Upper lobe of left lung (tissue), 6 donors: ENCODE measurements at regions not wholly inside any gene's neighbourhood (a gene's known extent, or its start where the extent isn't known, plus 50 kb on each side); places are given as distances from the start of the nearest gene placed in this dataset.

ENCODE experiments used
- ATAC-seq, 2 donors: fragments of 200-7000 bp; cut with Tn5 transposase; one replicate each; pipeline ENCODE4 v1.9.1; 2022; ENCODE audit warnings: mild to moderate bottlenecking in 2 of 2, moderate library complexity in 2 of 2; ENCODE audit not compliant: low FRiP score in 2 of 2
- DNase-seq, 2 donors: peaks; one replicate each; pipeline ENCODE4 v3.0.0-alpha.2; 2019 to 2020
- H3K27ac ChIP-seq, 4 donors: fragments of 200-600 bp; sonication (generic); one replicate each; pipeline ENCODE4 v1.5.1; 2016 to 2019
- H3K27me3 ChIP-seq, 4 donors: fragments of 200-600 bp; sonication (generic); one replicate each; pipeline ENCODE4 v1.5.1; 2017 to 2019
- H3K36me3 ChIP-seq, 4 donors: fragments of 200-600 bp; sonication (generic); one replicate each; pipeline ENCODE4 v1.5.1; 2016 to 2019
- H3K4me1 ChIP-seq, 4 donors: fragments of 200-600 bp; sonication (generic); one replicate each; pipeline ENCODE4 v1.5.1; 2018 to 2019
- H3K4me3 ChIP-seq, 4 donors: fragments of 200-600 bp; sonication (generic); one replicate each; pipeline ENCODE4 v1.5.1; 2017 to 2019; ENCODE audit warnings: mild to moderate bottlenecking in 2 of 4, moderate library complexity in 1 of 4
- H3K9me3 ChIP-seq, 4 donors: fragments of 200-600 bp; sonication (generic); one replicate each; pipeline ENCODE4 v1.5.1; 2018 to 2019
- EP300 ChIP-seq, 4 donors: sonication (generic); formaldehyde crosslinking; IDR thresholded peaks; one replicate each; pipeline ENCODE4 v1.5.1; 2017; ENCODE audit warnings: antibody characterized with exemption in 4 of 4, control low read depth in 2 of 4
- POLR2A ChIP-seq, 4 donors: fragments of 450-650 bp; IDR thresholded peaks; one replicate each; pipeline ENCODE4 v1.5.1; 2016 to 2017; ENCODE audit warnings: antibody characterized with exemption in 4 of 4, mild to moderate bottlenecking in 2 of 4
- POLR2AphosphoS5 ChIP-seq, 2 donors: sonication (generic); formaldehyde crosslinking; IDR thresholded peaks; one replicate each; pipeline ENCODE4 v1.5.1; 2017; ENCODE audit warnings: antibody characterized with exemption in 2 of 2
- WGBS, 2 donors: methylation state at CpG; one replicate each; pipeline ENCODE4 v1.1.5; 2017 to 2018; 5-methylcytosine and 5-hydroxymethylcytosine counted together
- TF ChIP-seq, protein P1 (sequence below), 6 experiments: fragments of 450-650 bp in 4 of 6; fragments of 200-600 bp in 2 of 6; sonication (generic) in 2 of 6; IDR thresholded peaks; one replicate each; pipeline ENCODE4 v1.5.1; 2016 to 2019; ENCODE audit warnings: antibody characterized with exemption in 6 of 6
- donor health status: DM: no; HTN: no; CAD: no; lungs with moderate emphysema.
- donor health status: DM: no; HTN: yes; CAD: no; lungs with severe emphysema.

DNA sequence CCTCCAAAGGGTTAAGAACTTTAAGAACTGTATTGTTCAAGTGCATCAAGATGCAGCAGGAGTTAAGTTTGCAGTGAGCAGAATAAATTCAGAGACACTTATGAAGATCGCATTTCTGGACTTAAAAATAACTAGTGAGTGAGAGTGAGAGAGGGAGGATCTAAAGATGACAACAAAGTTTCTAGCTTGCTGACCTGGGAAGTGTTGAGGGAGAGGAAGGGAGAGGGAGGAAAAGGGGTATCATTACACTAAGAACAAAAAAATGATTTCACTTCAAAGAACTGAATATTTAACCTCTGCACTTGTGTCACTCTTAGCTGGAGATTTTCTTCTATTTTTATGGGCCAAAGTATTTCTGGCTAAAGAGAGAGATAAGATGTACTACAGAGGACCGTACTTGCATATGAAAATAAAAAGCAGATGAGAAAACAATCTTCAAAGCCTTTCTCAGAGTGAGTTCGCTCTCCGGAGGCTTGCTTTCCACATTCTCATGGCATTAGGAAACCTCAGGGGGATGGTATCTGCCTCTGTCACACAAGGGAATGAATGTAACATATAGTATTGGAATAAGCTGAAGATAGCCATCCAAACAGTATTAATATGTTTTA, 91.4 kb upstream of the TJP1 start:
- WGBS, 2 donors, result 47 to 64% methylated on average over 4 of the region's 4 CpGs
- Histone ChIP-seq H3K4me3 (no peak overlapping the region), H3K27me3 (no peaks in the 10 kb centered on the region), H3K27ac (no peak overlapping the region), H3K4me1 (peaks cover 0 to 7% (median 3%) of the 10 kb centered on the region in 4 donors), H3K36me3 (no peaks in the 10 kb centered on the region), H3K9me3 (peaks cover 0 to 9% (median 0%) of the 10 kb centered on the region in 4 donors)
- DNase-seq (no peak), ATAC-seq (no peak)
- no peak for TF ChIP-seq POLR2AphosphoS5 (IDR thresholded peaks at IDR 0.05)

DNA sequence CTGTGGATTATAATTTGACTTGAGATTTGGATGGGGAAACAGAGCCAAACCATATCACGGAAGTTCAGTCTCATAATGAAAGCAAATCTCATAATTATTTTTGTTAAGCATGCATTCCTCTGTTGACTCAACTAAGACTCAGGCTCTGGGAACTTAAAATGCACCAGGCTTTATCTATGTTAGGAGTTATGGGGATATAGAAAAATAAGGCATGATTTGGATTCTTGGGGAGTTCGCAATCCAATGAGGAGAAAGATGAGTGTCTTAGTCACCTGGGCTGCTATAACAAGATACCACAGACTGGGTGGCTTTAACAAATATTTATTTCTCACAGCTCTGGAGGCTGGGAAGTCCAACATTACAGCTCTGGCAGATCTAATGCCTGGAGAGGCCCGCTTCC, 89.4 kb upstream of the TJP1 start:
- H3K4me3 ChIP-seq, result no peak overlapping the region
- peaks cover 0 to 7% (median 1%) of the 10 kb centered on the region in 4 donors for H3K4me1 ChIP-seq
- H3K27ac ChIP-seq, result no peak overlapping the region
- DNase-seq, result no peak
- no peaks in the 10 kb centered on the region for H3K36me3 ChIP-seq
- TF ChIP-seq, protein P1, sequence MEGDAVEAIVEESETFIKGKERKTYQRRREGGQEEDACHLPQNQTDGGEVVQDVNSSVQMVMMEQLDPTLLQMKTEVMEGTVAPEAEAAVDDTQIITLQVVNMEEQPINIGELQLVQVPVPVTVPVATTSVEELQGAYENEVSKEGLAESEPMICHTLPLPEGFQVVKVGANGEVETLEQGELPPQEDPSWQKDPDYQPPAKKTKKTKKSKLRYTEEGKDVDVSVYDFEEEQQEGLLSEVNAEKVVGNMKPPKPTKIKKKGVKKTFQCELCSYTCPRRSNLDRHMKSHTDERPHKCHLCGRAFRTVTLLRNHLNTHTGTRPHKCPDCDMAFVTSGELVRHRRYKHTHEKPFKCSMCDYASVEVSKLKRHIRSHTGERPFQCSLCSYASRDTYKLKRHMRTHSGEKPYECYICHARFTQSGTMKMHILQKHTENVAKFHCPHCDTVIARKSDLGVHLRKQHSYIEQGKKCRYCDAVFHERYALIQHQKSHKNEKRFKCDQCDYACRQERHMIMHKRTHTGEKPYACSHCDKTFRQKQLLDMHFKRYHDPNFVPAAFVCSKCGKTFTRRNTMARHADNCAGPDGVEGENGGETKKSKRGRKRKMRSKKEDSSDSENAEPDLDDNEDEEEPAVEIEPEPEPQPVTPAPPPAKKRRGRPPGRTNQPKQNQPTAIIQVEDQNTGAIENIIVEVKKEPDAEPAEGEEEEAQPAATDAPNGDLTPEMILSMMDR (IDR thresholded peaks at IDR 0.05), result no peak
- TF ChIP-seq EP300 (IDR thresholded peaks at IDR 0.05) (no peak), POLR2A (IDR thresholded peaks at IDR 0.05) (no peak), POLR2AphosphoS5 (IDR thresholded peaks at IDR 0.05) (no peak)
- 60 to 83% methylated on average over 3 of the region's 3 CpGs for WGBS, 2 donors
- ATAC-seq, result no peak
- no peaks in the 10 kb centered on the region for H3K27me3 ChIP-seq
- H3K9me3 ChIP-seq, result peaks cover 0 to 9% (median 0%) of the 10 kb centered on the region in 4 donors

DNA sequence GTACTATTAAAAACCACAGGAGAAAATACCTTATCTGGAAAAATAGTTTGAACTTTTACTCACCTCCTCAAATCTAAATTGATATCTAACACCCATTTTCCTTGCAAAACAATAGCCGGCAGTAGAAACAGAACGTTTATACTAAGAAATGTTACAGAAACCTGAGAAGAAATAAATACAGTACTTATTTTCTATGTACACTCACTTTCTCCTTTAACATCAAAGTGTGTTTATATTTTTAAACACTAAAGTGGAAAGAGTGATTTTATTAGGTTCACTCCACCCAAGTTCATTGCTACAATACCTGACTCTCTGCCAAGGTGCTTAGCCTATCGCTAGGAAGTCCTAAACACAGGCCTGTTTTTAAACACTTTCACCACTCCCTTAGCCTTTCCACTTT, 87.8 kb upstream of the TJP1 start:
- no peak for ATAC-seq

DNA sequence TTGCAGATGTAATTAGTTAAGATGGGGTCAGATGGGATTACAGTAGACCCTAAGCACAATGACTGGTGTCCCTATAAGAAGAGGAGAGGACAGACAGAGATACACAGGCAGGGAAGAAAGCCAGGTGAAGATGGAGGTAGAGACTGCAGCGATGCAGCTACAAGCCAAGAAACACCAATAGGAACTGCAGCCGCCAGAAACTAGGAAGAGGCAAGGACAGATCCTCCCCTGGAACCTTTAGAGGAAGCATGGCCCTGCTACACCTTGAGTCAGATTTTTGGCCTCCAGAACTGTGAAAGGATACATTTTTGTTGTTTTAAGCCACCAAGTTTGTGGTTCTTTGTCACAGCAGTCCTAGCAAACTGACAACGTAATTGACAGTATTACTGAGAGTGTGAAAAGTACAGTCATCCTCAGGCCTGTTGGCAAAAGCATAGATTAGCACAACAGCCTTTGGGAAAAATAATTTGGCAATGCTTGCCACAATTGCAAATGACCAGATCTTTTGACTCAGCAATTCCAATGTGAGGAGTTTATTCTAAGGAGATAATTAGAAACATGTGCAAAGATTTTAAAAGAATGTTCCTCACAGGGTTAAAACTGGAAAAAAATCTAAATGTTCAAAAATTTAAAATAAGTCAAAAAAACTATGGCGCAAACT, 82.6 kb upstream of the TJP1 start:
- DNase-seq (no peak), ATAC-seq (no peak)
- no peak overlapping the region for H3K27ac ChIP-seq
- H3K9me3 ChIP-seq, result no peaks in the 10 kb centered on the region
- no peaks in the 10 kb centered on the region for H3K27me3 ChIP-seq
- H3K36me3 ChIP-seq, result no peaks in the 10 kb centered on the region
- no peak overlapping the region for H3K4me3 ChIP-seq
- peaks cover 0 to 3% (median under 1%) of the 10 kb centered on the region in 4 donors for H3K4me1 ChIP-seq
- WGBS, 2 donors, result 79 to 88% methylated on average over 4 of the region's 4 CpGs
- TF ChIP-seq, protein P1 (IDR thresholded peaks at IDR 0.05), result no peak
- TF ChIP-seq EP300 (IDR thresholded peaks at IDR 0.05) (no peak), POLR2A (IDR thresholded peaks at IDR 0.05) (no peak), POLR2AphosphoS5 (IDR thresholded peaks at IDR 0.05) (no peak)

More for the DNA sequence above, 87.8 kb upstream of the TJP1 start:
- H3K27ac ChIP-seq, result no peak overlapping the region
- no peak overlapping the region for H3K4me3 ChIP-seq
- TF ChIP-seq EP300 (IDR thresholded peaks at IDR 0.05) (no peak), POLR2A (IDR thresholded peaks at IDR 0.05) (no peak), POLR2AphosphoS5 (IDR thresholded peaks at IDR 0.05) (no peak)
- TF ChIP-seq, protein P1 (IDR thresholded peaks at IDR 0.05), result no peak
- 42 to 57% methylated on average over 3 of the region's 3 CpGs for WGBS, 2 donors
- peaks cover 0 to 9% (median 0%) of the 10 kb centered on the region in 4 donors for H3K9me3 ChIP-seq
- no peaks in the 10 kb centered on the region for H3K36me3 ChIP-seq
- no peak for DNase-seq
- H3K4me1 ChIP-seq, result peaks cover 0 to 7% (median 1%) of the 10 kb centered on the region in 4 donors
- H3K27me3 ChIP-seq, result no peaks in the 10 kb centered on the region

DNA sequence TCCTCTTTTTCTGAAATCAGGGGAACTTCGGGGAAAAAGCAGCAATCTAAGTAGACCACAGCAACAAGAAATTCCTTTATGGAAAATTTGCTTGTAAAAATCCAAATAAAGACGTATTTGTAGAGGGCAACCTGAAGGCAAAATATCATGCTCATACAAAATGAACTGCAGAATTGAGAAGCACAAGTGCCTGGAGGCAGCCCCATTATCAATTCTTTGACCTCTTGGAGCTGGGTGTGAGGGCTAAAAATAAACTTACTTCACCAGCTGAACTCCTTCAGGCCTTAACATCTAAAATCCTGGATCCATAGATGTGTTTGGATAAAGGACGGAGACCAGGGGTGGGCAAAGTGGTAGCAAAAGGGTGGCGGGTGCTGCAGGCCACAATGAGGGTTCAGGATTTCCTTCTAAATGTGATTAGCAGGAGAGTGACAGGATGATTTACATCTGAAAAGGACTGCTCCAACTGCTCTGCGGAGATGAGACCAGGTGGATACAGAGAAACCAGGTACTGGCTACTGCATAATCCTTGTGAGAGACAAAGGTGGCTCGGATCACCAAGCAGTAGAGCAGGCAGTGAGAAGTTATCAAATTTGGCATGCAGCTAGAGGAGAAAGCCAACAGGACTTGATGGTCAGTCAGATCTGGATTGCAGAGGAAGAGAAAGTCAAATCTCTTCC, 81.7 kb upstream of the TJP1 start:
- 85 to 86% methylated on average over 6 of the region's 6 CpGs for WGBS, 2 donors
- Histone ChIP-seq H3K4me3 (no peak overlapping the region), H3K4me1 (no peaks in the 10 kb centered on the region), H3K27me3 (no peaks in the 10 kb centered on the region), H3K9me3 (no peaks in the 10 kb centered on the region), H3K27ac (no peak overlapping the region), H3K36me3 (no peaks in the 10 kb centered on the region)
- ATAC-seq (no peak), DNase-seq (no peak)
- no peak for TF ChIP-seq EP300 (IDR thresholded peaks at IDR 0.05)
- TF ChIP-seq POLR2AphosphoS5 (IDR thresholded peaks at IDR 0.05), result no peak
- no peak for TF ChIP-seq POLR2A (IDR thresholded peaks at IDR 0.05)
- TF ChIP-seq, protein P1 (IDR thresholded peaks at IDR 0.05), result no peak
